ENCODE measurements at regions not wholly inside any gene's neighbourhood (a gene's known extent, or its start where the extent isn't known, plus 50 kb on each side); places are given as distances from the start of the nearest gene placed in this dataset.

DNA sequence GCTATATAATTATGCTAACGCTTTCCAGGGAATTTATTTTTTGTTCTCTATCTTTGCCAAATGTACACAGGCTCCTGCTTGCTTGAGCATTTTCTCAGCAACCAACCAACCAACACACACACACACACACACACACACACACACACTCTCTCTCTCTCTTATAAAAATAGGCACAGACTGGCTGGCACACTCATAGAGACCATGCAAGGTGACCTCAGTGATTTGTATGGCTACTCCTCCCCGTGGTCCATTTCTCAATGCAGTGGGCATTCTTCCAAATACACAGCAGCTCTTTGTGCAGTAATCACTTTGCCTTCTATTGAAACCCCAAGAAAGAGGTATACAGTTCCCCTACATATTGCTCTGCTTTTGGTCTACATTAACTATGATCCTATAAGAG, 416.0 kb downstream of the MAN2A1 start:
- CTCF ChIA-PET: no interaction called here
- TF ChIP-seq NFRKB (IDR thresholded peaks at IDR 0.05): no peak
- no peak for TF ChIP-seq HDGF (IDR thresholded peaks at IDR 0.05; ENCODE audit: borderline replicate concordance)
- TF ChIP-seq SUZ12 (IDR thresholded peaks at IDR 0.05): no peak
- no peak for DNase-seq (ENCODE audit: extremely low spot score)
- POLR2A ChIA-PET: no interaction called here

DNA sequence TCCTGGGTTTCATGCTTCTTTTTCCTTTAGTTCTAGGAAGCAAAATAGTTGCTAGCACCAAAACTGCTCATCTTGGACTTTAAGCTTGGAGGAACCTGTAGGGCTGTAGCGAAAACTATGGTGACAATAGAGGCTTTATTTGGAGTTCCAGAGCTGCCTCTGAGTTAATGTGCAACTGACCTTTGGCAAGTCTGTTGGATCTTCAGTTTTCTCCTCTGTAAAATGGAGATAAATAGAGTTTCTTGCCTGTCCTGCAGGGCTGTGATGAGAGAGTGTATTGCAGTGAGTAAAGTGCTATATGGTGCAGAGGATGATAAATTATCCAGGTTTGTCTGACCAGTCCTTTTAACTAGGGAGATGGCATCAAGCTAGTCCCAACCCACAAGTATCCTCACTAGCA, 417.0 kb downstream of the MAN2A1 start:
- no peak for TF ChIP-seq FOXA1 (IDR thresholded peaks at IDR 0.05)
- TF ChIP-seq FOXK2 (IDR thresholded peaks at IDR 0.05): no peak
- TF ChIP-seq, protein P1, sequence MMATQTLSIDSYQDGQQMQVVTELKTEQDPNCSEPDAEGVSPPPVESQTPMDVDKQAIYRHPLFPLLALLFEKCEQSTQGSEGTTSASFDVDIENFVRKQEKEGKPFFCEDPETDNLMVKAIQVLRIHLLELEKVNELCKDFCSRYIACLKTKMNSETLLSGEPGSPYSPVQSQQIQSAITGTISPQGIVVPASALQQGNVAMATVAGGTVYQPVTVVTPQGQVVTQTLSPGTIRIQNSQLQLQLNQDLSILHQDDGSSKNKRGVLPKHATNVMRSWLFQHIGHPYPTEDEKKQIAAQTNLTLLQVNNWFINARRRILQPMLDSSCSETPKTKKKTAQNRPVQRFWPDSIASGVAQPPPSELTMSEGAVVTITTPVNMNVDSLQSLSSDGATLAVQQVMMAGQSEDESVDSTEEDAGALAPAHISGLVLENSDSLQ (IDR thresholded peaks at IDR 0.05): no peak
- no peak for TF ChIP-seq FOXM1 (IDR thresholded peaks at IDR 0.05; ENCODE audit: borderline replicate concordance)
- TF ChIP-seq LEF1 (IDR thresholded peaks at IDR 0.05; ENCODE audit: borderline replicate concordance): no peak
- no peak for TF ChIP-seq ELF4 (IDR thresholded peaks at IDR 0.05)
- TF ChIP-seq HDGF (IDR thresholded peaks at IDR 0.05; ENCODE audit: borderline replicate concordance): no peak
- TF ChIP-seq CTBP1 (IDR thresholded peaks at IDR 0.05; ENCODE audit: borderline replicate concordance): no peak
- no peak for TF ChIP-seq NFRKB (IDR thresholded peaks at IDR 0.05)
- no peak for TF ChIP-seq ARNT (IDR thresholded peaks at IDR 0.05)
- no peak for TF ChIP-seq BHLHE40 (IDR thresholded peaks at IDR 0.05; ENCODE audit: borderline replicate concordance)
- TF ChIP-seq L3MBTL2 (conservative IDR thresholded peaks at IDR 0.05): no peak
- no peak for TF ChIP-seq SUZ12 (IDR thresholded peaks at IDR 0.05)
- DNase-seq (ENCODE audit: extremely low spot score): no peak
- ChIA-PET POLR2A (no interaction called here), CTCF (no interaction called here)

DNA sequence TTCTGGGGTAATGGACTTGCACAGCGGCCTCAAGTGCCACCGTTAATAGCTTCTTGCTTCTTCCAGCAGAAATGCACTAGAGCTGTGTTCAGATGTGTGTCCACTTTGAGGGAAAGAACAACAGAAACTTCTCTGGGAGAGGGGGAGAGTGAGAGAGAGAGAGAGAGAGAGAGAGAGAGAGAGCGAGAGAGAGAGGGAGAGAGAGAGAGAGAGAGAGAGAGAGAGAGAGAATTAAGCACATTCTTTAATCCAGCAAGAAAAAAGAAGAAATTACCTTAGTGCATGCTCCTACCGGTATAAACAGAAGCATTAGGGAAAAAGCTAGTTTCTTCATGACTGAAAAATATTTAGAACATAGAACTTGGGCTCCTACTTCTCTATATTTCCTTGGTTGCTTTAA, 418.8 kb downstream of the MAN2A1 start:
- CTCF ChIA-PET: no interaction called here
- no peak for TF ChIP-seq TARDBP (IDR thresholded peaks at IDR 0.05)
- TF ChIP-seq L3MBTL2 (conservative IDR thresholded peaks at IDR 0.05): no peak
- no peak for TF ChIP-seq CTBP1 (IDR thresholded peaks at IDR 0.05; ENCODE audit: borderline replicate concordance)
- TF ChIP-seq SUZ12 (IDR thresholded peaks at IDR 0.05): no peak
- no peak for TF ChIP-seq NFRKB (IDR thresholded peaks at IDR 0.05)
- POLR2A ChIA-PET: no interaction called here
- no peak for DNase-seq (ENCODE audit: extremely low spot score)

DNA sequence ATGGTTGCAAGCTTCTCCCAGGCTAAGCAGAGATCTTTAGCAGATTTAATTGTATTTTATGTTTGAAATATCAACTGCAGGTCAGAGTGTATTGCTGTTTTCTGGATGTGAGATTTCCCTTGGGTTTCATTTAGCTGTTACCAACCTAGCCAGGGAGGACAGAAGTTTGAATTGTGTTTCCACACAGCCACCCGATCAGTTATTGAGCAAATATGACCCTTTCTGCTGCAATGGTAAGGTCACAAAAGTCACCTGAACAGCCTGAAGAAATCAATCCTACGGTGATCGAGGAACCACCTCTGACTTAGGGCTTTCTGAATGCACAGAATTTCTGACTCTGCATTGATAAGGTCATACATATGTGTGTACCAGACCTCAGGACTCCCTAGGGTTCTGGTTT, 419.9 kb downstream of the MAN2A1 start:
- DNase-seq (ENCODE audit: extremely low spot score): no peak

DNA sequence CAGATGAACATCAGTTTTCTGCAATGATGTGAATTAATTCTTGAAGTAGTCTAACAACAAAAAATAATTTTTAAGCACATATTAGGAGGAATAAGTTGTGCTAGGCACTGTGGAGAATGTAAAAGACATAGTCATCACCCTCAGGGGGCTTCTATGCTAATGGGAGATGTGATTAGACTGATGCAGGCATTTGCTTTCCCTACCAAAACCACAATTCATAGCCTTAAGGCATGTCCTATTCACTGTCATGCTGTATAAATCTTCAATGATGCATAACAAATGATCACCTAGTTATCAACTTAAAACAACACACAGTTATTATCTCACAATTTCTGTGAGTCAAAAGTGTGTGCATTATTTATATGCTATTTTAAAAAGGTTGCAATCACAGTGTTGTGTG, 422.6 kb downstream of the MAN2A1 start:
- DNase-seq (ENCODE audit: extremely low spot score): no peak
- CTCF ChIA-PET: no interaction called here
- TF ChIP-seq L3MBTL2 (conservative IDR thresholded peaks at IDR 0.05) (no peak), ZNF384 (IDR thresholded peaks at IDR 0.05) (no peak), FOXA1 (IDR thresholded peaks at IDR 0.05) (no peak), NFRKB (IDR thresholded peaks at IDR 0.05) (no peak), SP1 (IDR thresholded peaks at IDR 0.05) (no peak), BHLHE40 (IDR thresholded peaks at IDR 0.05; ENCODE audit: borderline replicate concordance) (no peak), TARDBP (IDR thresholded peaks at IDR 0.05) (no peak), FOXM1 (IDR thresholded peaks at IDR 0.05; ENCODE audit: borderline replicate concordance) (no peak), LEF1 (IDR thresholded peaks at IDR 0.05; ENCODE audit: borderline replicate concordance) (no peak), ELF4 (IDR thresholded peaks at IDR 0.05) (no peak), CTBP1 (IDR thresholded peaks at IDR 0.05; ENCODE audit: borderline replicate concordance) (no peak), SUZ12 (IDR thresholded peaks at IDR 0.05) (no peak), HDGF (IDR thresholded peaks at IDR 0.05; ENCODE audit: borderline replicate concordance) (no peak)
- TF ChIP-seq, protein P1 (IDR thresholded peaks at IDR 0.05): no peak
- POLR2A ChIA-PET: no interaction called here

More for the DNA sequence above, 419.9 kb downstream of the MAN2A1 start:
- POLR2A ChIA-PET: no interaction called here
- CTCF ChIA-PET: no interaction called here
- TF ChIP-seq FOXA1 (IDR thresholded peaks at IDR 0.05) (no peak), ARNT (IDR thresholded peaks at IDR 0.05) (no peak), ELF4 (IDR thresholded peaks at IDR 0.05) (no peak), FOXM1 (IDR thresholded peaks at IDR 0.05; ENCODE audit: borderline replicate concordance) (no peak), L3MBTL2 (conservative IDR thresholded peaks at IDR 0.05) (no peak), NFRKB (IDR thresholded peaks at IDR 0.05) (no peak), ZNF384 (IDR thresholded peaks at IDR 0.05) (no peak), SP1 (IDR thresholded peaks at IDR 0.05) (no peak), CTBP1 (IDR thresholded peaks at IDR 0.05; ENCODE audit: borderline replicate concordance) (no peak), LEF1 (IDR thresholded peaks at IDR 0.05; ENCODE audit: borderline replicate concordance) (no peak), HDGF (IDR thresholded peaks at IDR 0.05; ENCODE audit: borderline replicate concordance) (no peak), SUZ12 (IDR thresholded peaks at IDR 0.05) (no peak), TARDBP (IDR thresholded peaks at IDR 0.05) (no peak), FOXK2 (IDR thresholded peaks at IDR 0.05) (no peak), BHLHE40 (IDR thresholded peaks at IDR 0.05; ENCODE audit: borderline replicate concordance) (no peak)
- TF ChIP-seq, protein P1 (IDR thresholded peaks at IDR 0.05): no peak

DNA sequence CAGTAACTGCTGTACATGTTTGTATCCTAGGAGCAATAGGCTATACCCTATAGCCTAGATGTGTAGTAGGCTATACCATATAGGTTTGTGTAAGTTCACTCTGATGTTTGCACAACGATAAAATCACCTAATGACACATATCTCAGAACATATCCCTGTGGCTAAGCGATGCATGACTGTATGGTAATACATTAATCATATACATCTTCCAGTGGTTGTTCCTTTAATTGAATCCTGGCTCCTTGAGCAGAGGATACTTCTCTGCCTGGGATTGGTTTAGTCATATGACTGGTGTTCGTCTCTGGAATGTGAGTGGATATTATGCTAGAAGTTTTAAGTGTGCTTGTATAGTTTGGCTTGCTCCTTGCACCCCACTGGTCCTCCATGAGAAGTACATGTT, 425.8 kb downstream of the MAN2A1 start:
- no peak for DNase-seq (ENCODE audit: extremely low spot score)
- TF ChIP-seq FOXK2 (IDR thresholded peaks at IDR 0.05): no peak
- no peak for TF ChIP-seq ELF4 (IDR thresholded peaks at IDR 0.05)
- no peak for TF ChIP-seq L3MBTL2 (conservative IDR thresholded peaks at IDR 0.05)
- TF ChIP-seq LEF1 (IDR thresholded peaks at IDR 0.05; ENCODE audit: borderline replicate concordance): no peak
- TF ChIP-seq SUZ12 (IDR thresholded peaks at IDR 0.05): no peak
- no peak for TF ChIP-seq FOXA1 (IDR thresholded peaks at IDR 0.05)
- ChIA-PET POLR2A (no interaction called here), CTCF (no interaction called here)

DNA sequence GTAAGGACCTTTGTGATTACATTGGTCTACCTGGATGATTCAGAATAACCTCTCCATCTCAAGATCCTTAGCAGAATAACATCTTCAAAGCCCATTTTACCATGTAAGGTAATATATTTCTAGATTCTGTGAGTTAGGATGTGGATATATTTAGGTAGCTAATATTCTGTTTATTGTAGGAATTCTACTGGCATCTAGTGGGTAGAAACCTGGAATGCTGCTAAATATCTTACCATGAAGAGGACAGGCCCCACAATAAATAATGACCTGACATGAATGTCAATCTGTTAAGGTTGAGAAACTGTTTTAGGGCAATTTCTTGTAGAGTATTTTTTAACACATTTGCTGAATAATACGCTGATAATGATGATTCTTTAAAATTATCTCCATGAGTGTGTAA, 426.8 kb downstream of the MAN2A1 start:
- CTCF ChIA-PET: no interaction called here
- POLR2A ChIA-PET: no interaction called here
- no peak for DNase-seq (ENCODE audit: extremely low spot score)
- no peak for TF ChIP-seq CTBP1 (IDR thresholded peaks at IDR 0.05; ENCODE audit: borderline replicate concordance)
- TF ChIP-seq FOXK2 (IDR thresholded peaks at IDR 0.05): no peak
- TF ChIP-seq SP1 (IDR thresholded peaks at IDR 0.05): no peak
- TF ChIP-seq ZNF384 (IDR thresholded peaks at IDR 0.05): no peak
- TF ChIP-seq L3MBTL2 (conservative IDR thresholded peaks at IDR 0.05): no peak
- no peak for TF ChIP-seq ELF4 (IDR thresholded peaks at IDR 0.05)
- TF ChIP-seq NFRKB (IDR thresholded peaks at IDR 0.05): no peak
- no peak for TF ChIP-seq SUZ12 (IDR thresholded peaks at IDR 0.05)
- TF ChIP-seq ARNT (IDR thresholded peaks at IDR 0.05): no peak

All from HEK293T (cell line).